Osteoblast (primary cell): ENCODE measurements at regions not wholly inside any gene's neighbourhood (a gene's known extent, or its start where the extent isn't known, plus 50 kb on each side); places are given as distances from the start of the nearest gene placed in this dataset.

Source experiments
- DNase-seq: peaks from one replicate; pipeline ENCODE4 v3.0.0; 2011; ENCODE audit warnings: low spot score, mixed read lengths; ENCODE audit not compliant: insufficient read length; ENCODE audit errors: missing footprints
- H2AFZ ChIP-seq: 2 replicates; pipeline ENCODE4 v1.6.0; 2011; ENCODE audit warnings: mild to moderate bottlenecking, low read length
- H3K27ac ChIP-seq: 2 replicates; pipeline ENCODE4 v1.5.1; 2011; ENCODE audit warnings: mild to moderate bottlenecking, low read depth, low read length, moderate library complexity
- H3K27me3 ChIP-seq: 2 replicates; pipeline ENCODE4 v1.6.0; 2012; ENCODE audit warnings: mild to moderate bottlenecking, control low read depth, inconsistent platforms, low read length, moderate library complexity; ENCODE audit not compliant: insufficient read depth
- H3K36me3 ChIP-seq: 2 replicates; pipeline ENCODE4 v1.5.1; 2011; ENCODE audit warnings: mild to moderate bottlenecking, low read length, control low read depth, moderate library complexity; ENCODE audit not compliant: insufficient read depth
- H3K4me1 ChIP-seq: 2 replicates; pipeline ENCODE4 v1.5.1; 2011; ENCODE audit warnings: mild to moderate bottlenecking, low read length, control low read depth, moderate library complexity; ENCODE audit not compliant: insufficient read depth
- H3K4me2 ChIP-seq: 2 replicates; pipeline ENCODE4 v1.6.0; 2011; ENCODE audit warnings: mild to moderate bottlenecking, low read length; ENCODE audit not compliant: insufficient read depth
- H3K4me3 ChIP-seq: fragments of 200-600 bp; sonication (generic); 3 replicates; pipeline ENCODE4 v1.5.1; 2012; ENCODE audit warnings: mild to moderate bottlenecking, low read length, inconsistent platforms; ENCODE audit not compliant: insufficient read depth
- H3K79me2 ChIP-seq: 2 replicates; pipeline ENCODE4 v1.6.0; 2012; ENCODE audit warnings: mild to moderate bottlenecking, low read length, control low read depth, inconsistent platforms; ENCODE audit not compliant: insufficient read depth
- H3K9me3 ChIP-seq: 2 replicates; pipeline ENCODE4 v1.5.1; 2011; ENCODE audit warnings: low read depth, low read length, control low read depth
- H4K20me1 ChIP-seq: 2 replicates; pipeline ENCODE4 v1.6.0; 2012; ENCODE audit warnings: mild to moderate bottlenecking, low read length, control low read depth; ENCODE audit not compliant: insufficient read depth
- TF ChIP-seq, protein P1 (sequence below): IDR thresholded peaks from 2 replicates; pipeline ENCODE4 v1.5.1; 2011; ENCODE audit warnings: mild to moderate bottlenecking, low read depth, low read length, moderate library complexity; ENCODE audit errors: extremely low read depth

GRCh38 chr1:166221316-166221715, 54.5 kb upstream of the FAM78B start:
- no peak for DNase-seq
- TF ChIP-seq, protein P1, sequence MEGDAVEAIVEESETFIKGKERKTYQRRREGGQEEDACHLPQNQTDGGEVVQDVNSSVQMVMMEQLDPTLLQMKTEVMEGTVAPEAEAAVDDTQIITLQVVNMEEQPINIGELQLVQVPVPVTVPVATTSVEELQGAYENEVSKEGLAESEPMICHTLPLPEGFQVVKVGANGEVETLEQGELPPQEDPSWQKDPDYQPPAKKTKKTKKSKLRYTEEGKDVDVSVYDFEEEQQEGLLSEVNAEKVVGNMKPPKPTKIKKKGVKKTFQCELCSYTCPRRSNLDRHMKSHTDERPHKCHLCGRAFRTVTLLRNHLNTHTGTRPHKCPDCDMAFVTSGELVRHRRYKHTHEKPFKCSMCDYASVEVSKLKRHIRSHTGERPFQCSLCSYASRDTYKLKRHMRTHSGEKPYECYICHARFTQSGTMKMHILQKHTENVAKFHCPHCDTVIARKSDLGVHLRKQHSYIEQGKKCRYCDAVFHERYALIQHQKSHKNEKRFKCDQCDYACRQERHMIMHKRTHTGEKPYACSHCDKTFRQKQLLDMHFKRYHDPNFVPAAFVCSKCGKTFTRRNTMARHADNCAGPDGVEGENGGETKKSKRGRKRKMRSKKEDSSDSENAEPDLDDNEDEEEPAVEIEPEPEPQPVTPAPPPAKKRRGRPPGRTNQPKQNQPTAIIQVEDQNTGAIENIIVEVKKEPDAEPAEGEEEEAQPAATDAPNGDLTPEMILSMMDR = no peak
- no peak overlapping the region for H3K4me2 ChIP-seq
- no peaks in the 10 kb centered on the region for H3K9me3 ChIP-seq
- no peaks in the 10 kb centered on the region for H3K79me2 ChIP-seq
- H3K36me3 ChIP-seq = no peaks in the 10 kb centered on the region
- H3K27ac ChIP-seq = no peak overlapping the region
- H4K20me1 ChIP-seq = no peaks in the 10 kb centered on the region
- H3K27me3 ChIP-seq = no peaks in the 10 kb centered on the region
- H2AFZ ChIP-seq = no peak overlapping the region
- no peaks in the 10 kb centered on the region for H3K4me1 ChIP-seq
- H3K4me3 ChIP-seq = no peak overlapping the region

GRCh38 chr1:166233750-166234366, 67.1 kb upstream of the FAM78B start:
- Histone ChIP-seq H2AFZ (no peak overlapping the region), H3K4me2 (no peak overlapping the region), H3K27ac (no peak overlapping the region), H3K9me3 (no peaks in the 10 kb centered on the region), H3K4me3 (no peak overlapping the region), H3K36me3 (no peaks in the 10 kb centered on the region), H3K4me1 (no peaks in the 10 kb centered on the region), H4K20me1 (no peaks in the 10 kb centered on the region), H3K79me2 (no peaks in the 10 kb centered on the region), H3K27me3 (no peaks in the 10 kb centered on the region)
- no peak for DNase-seq
- TF ChIP-seq, protein P1 = no peak

- no peak overlapping the region for H3K4me3 ChIP-seq
- H3K4me1 ChIP-seq = no peaks in the 10 kb centered on the region
- H3K9me3 ChIP-seq = no peaks in the 10 kb centered on the region
- H3K27ac ChIP-seq = no peak overlapping the region
- H3K79me2 ChIP-seq = no peaks in the 10 kb centered on the region
- TF ChIP-seq, protein P1 = no peak
- DNase-seq = no peak
- H3K4me2 ChIP-seq = no peak overlapping the region
- no peaks in the 10 kb centered on the region for H3K36me3 ChIP-seq
- H4K20me1 ChIP-seq = no peaks in the 10 kb centered on the region
- H2AFZ ChIP-seq = no peak overlapping the region
- no peaks in the 10 kb centered on the region for H3K27me3 ChIP-seq
These were observed 68.9 kb upstream of the FAM78B start for GRCh38 chr1:166235728-166236127.

- H3K79me2 ChIP-seq = no peaks in the 10 kb centered on the region
- no peak overlapping the region for H3K4me2 ChIP-seq
- H3K36me3 ChIP-seq = no peaks in the 10 kb centered on the region
- H4K20me1 ChIP-seq = no peaks in the 10 kb centered on the region
- H3K27ac ChIP-seq = no peak overlapping the region
- H3K9me3 ChIP-seq = no peaks in the 10 kb centered on the region
- DNase-seq = no peak
- no peaks in the 10 kb centered on the region for H3K27me3 ChIP-seq
- H3K4me1 ChIP-seq = no peaks in the 10 kb centered on the region
- TF ChIP-seq, protein P1 = no peak
- H3K4me3 ChIP-seq = no peak overlapping the region
- H2AFZ ChIP-seq = no peak overlapping the region
These were observed 70.9 kb upstream of the FAM78B start for GRCh38 chr1:166237675-166238074.
